ENCODE measurements at regions not wholly inside any gene's neighbourhood (a gene's known extent, or its start where the extent isn't known, plus 50 kb on each side); places are given as distances from the start of the nearest gene placed in this dataset.

- TF ChIP-seq CTCF (IDR thresholded peaks at IDR 0.05; ENCODE audit: low read length) (no peak), EZH2 (optimal IDR thresholded peaks at IDR 0.05; ENCODE audit: low read depth, low read length) (no peak)
These were observed 93.5 kb upstream of the SPATS2L start for GRCh38 chr2:200212862-200213425.
